K562 (cell line): ENCODE measurements at regions not wholly inside any gene's neighbourhood (a gene's known extent, or its start where the extent isn't known, plus 50 kb on each side); places are given as distances from the start of the nearest gene placed in this dataset.

Source experiments
- CBX1 ChIP-seq: sonication (generic); IDR thresholded peaks from 2 replicates; pipeline ENCODE4 v1.6.1; 2016; ENCODE audit warnings: antibody characterized with exemption, low read depth, mild to moderate bottlenecking
- EP300 ChIP-seq: IDR thresholded peaks from 2 replicates; pipeline ENCODE4 v1.6.1; 2012; ENCODE audit warnings: low read length, improper control_type of control experiment
- GABPA ChIP-seq: fragments of 200-800 bp; sonication (Bioruptor generic); conservative IDR thresholded peaks from 2 replicates; pipeline ENCODE4 v1.6.1; 2016; ENCODE audit warnings: low read depth, missing genetic modification characterization, missing compliant biosample characterization
- NELFE ChIP-seq: IDR thresholded peaks from 2 replicates; pipeline ENCODE4 v1.6.1; 2011; ENCODE audit warnings: mild to moderate bottlenecking; ENCODE audit not compliant: insufficient read depth, insufficient read length
- NR2C2 ChIP-seq, 2 experiments: fragments of 200-800 bp in 1 of 2; sonication (Bioruptor generic) in 1 of 2; sonication (generic) in 1 of 2; formaldehyde crosslinking in 1 of 2; IDR thresholded peaks; 2 replicates each; pipeline versions ENCODE4 v1.6.1 to v1.8.0; 2016 to 2022; ENCODE audit warnings: mild to moderate bottlenecking in 1 of 2, missing compliant biosample characterization in 1 of 2, missing genetic modification characterization in 1 of 2, missing genetic modification reagents in 1 of 2
- POLR2AphosphoS5 ChIP-seq: IDR thresholded peaks from 2 replicates; pipeline ENCODE4 v1.6.1; 2011; ENCODE audit warnings: mild to moderate bottlenecking, low read depth, low read length, moderate library complexity; ENCODE audit not compliant: control insufficient read depth, insufficient read depth
- SMAD2 ChIP-seq: fragments of 150-350 bp; IDR thresholded peaks from 2 replicates; pipeline ENCODE4 v1.6.1; 2014; ENCODE audit warnings: low read depth, mild to moderate bottlenecking, low read length
- ZNF232 ChIP-seq: sonication (generic); formaldehyde crosslinking; IDR thresholded peaks from 2 replicates; pipeline ENCODE4 v1.8.0; 2022; ENCODE audit warnings: mild to moderate bottlenecking, missing genetic modification reagents
- ZNF609 ChIP-seq: sonication (generic); formaldehyde crosslinking; IDR thresholded peaks from 2 replicates; pipeline ENCODE4 v1.8.1; 2023; ENCODE audit warnings: missing genetic modification reagents, mild to moderate bottlenecking, borderline replicate concordance
- TF ChIP-seq, protein P1 (sequence below), 3 experiments: IDR thresholded peaks in 2 of 3; conservative IDR thresholded peaks in 1 of 3; 2 replicates each; pipeline ENCODE4 v1.5.1; 2011 to 2012; ENCODE audit warnings: low read length in 3 of 3, mild to moderate bottlenecking in 3 of 3, control low read depth in 2 of 3, improper control_type of control experiment in 1 of 3, inconsistent platforms in 1 of 3, low read depth in 1 of 3, mixed read lengths in 1 of 3, moderate library complexity in 1 of 3; ENCODE audit not compliant: insufficient read depth in 2 of 3

DNA sequence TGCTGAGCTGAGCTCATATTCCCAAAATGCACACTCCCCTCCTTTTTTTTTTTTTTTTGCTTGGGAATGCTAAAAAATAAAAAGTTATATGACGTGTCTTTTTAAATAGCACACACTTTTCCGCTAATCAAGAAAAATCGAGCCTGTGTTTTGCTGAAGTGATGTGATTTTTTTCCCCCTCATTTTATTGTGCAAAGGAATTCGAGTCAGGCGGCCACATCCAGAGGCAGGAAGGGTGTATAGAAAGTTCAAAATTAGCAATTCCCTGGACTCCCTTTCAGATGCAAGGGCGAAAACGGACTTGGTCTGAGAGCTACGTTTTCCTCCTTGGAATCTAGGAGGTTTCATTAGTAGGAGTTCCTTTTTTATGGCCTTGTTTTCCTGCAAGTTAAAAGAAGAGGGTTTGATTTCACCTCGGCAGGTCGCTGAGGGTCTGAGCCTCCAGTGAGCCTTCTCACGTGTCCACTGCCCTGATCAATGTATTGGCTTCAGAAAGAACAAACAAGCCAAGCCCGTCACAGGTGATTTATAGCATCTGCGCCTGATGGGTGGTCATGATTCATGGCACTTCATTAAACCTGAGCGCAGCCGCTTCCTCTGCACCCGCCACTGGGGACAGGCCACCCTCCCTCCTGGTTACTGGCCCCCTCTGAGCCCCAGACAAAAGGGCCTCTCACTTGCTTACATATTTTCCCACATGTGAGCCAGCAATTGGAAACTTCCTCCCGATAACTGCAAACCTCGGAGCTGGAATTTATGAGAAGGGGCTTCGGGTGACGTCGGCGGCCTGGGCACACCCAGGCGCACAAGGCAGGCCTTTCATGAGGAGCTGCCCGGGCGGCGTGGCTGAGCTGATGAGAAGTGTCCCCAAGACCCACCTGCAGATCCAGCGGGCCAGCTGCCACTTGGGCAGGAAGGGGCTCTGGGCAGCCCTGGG lies 64.4 kb upstream of the LINC01488 start:
- TF ChIP-seq NELFE, result no peak
- TF ChIP-seq, protein P1, sequence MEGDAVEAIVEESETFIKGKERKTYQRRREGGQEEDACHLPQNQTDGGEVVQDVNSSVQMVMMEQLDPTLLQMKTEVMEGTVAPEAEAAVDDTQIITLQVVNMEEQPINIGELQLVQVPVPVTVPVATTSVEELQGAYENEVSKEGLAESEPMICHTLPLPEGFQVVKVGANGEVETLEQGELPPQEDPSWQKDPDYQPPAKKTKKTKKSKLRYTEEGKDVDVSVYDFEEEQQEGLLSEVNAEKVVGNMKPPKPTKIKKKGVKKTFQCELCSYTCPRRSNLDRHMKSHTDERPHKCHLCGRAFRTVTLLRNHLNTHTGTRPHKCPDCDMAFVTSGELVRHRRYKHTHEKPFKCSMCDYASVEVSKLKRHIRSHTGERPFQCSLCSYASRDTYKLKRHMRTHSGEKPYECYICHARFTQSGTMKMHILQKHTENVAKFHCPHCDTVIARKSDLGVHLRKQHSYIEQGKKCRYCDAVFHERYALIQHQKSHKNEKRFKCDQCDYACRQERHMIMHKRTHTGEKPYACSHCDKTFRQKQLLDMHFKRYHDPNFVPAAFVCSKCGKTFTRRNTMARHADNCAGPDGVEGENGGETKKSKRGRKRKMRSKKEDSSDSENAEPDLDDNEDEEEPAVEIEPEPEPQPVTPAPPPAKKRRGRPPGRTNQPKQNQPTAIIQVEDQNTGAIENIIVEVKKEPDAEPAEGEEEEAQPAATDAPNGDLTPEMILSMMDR (IDR thresholded peaks at IDR 0.05 in 2 of 3, conservative IDR thresholded peaks at IDR 0.05 in 1 of 3; ENCODE audit: insufficient read depth in 2 of 3, low read depth in 1 of 3, low read length in 3 of 3), result no peak
- TF ChIP-seq CBX1, result no peak
- TF ChIP-seq ZNF232 (CRISPR knock-in tag), result no peak
- TF ChIP-seq EP300, result no peak
- no peak for TF ChIP-seq SMAD2
- TF ChIP-seq POLR2AphosphoS5, result no peak
- no peak for TF ChIP-seq ZNF609 (CRISPR knock-in tag)
- TF ChIP-seq GABPA (tag), result no peak
- no peak for TF ChIP-seq NR2C2 (CRISPR knock-in tag; IDR thresholded peaks at IDR 0.05)
- no peak for TF ChIP-seq NR2C2 (tag; IDR thresholded peaks at IDR 0.05)
